Activated B cell treated with CpG ODN at 0.5 μM for 24 hours (primary cell): ENCODE measurements at regions not wholly inside any gene's neighbourhood (a gene's known extent, or its start where the extent isn't known, plus 50 kb on each side); places are given as distances from the start of the nearest gene placed in this dataset.
"Not testable (repeated sequence)": the region's sequence is repeated elsewhere in the genome, so short reads cannot be mapped to it uniquely, and the experiment has no call there.

Experiments
- ATAC-seq: fragments of 200-7000 bp; cut with Tn5 transposase; one replicate; pipeline ENCODE4 v1.10.0; 2021; ENCODE audit warnings: low read depth, mild to moderate bottlenecking, moderate library complexity
- CTCF ChIA-PET: fragments of 350-600 bp; sonication (Branson Sonifier 250); formaldehyde crosslinking; loops from one replicate; lab custom pipeline; 2021; ENCODE audit warnings: antibody characterized with exemption; lab: Charles Lee
- POLR2A ChIA-PET: fragments of 350-600 bp; sonication (Branson Sonifier 250); formaldehyde crosslinking; loops from one replicate; lab custom pipeline; 2021; ENCODE audit warnings: antibody characterized with exemption; lab: Charles Lee
- DNase-seq: peaks from one replicate; pipeline ENCODE4 v3.0.0; 2022
- H3K27ac Mint-ChIP-seq: one replicate; pipeline ENCODE4 v1.8.0; 2020; ENCODE audit warnings: mixed read lengths
- H3K27me3 Mint-ChIP-seq: one replicate; pipeline ENCODE4 v1.8.0; 2021; ENCODE audit warnings: mixed read lengths
- H3K36me3 Mint-ChIP-seq: one replicate; pipeline ENCODE4 v1.8.0; 2021; ENCODE audit warnings: low read depth, mixed read lengths
- H3K4me1 Mint-ChIP-seq: one replicate; pipeline ENCODE4 v1.8.0; 2021; ENCODE audit warnings: mixed read lengths
- H3K4me3 Mint-ChIP-seq: one replicate; pipeline ENCODE4 v1.8.0; 2020; ENCODE audit warnings: mild to moderate bottlenecking, mixed read lengths
- H3K9me3 Mint-ChIP-seq: one replicate; pipeline ENCODE4 v1.8.0; 2020; ENCODE audit warnings: mixed read lengths
- intact Hi-C: fragments of 100-400 bp; cut with micrococcal nuclease; formaldehyde crosslinking; loops from one replicate; pipeline ENCODE4 v1.15.1; 2024
- TF ChIP-seq, protein P1 (sequence below): fragments of 200-600 bp; IDR thresholded peaks from one replicate; pipeline ENCODE4 v1.8.0; 2022; ENCODE audit warnings: antibody characterized with exemption, mild to moderate bottlenecking

DNA sequence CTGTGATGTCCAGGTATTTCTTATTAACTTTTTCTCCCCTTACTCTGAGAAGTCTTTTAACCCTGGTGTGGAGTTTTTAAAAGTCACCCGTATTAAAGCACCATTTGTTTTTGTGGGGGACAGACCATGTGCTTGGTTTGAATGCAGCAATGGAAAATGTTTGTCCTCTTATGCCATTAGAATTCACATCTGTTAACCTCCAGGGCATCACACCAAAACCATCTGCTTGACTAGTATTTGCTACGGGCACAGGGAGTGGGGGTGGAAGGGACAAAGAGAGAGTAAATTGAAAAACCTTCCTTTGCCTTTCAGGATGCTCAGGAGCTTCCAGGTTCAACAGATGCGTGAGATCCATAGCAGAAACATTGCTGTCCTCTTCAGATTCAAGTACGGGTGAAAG, 61.4 kb upstream of the GOLGA8B start:
- ChIA-PET CTCF (no interaction called here), POLR2A (interaction anchor here (0.6 kb wide), 1 partner anchor 337 kb away, joined by 3 read pairs; no protein-coding TSS in a partner anchor)
- Mint-ChIP-seq H3K4me1 (no peaks in the 10 kb centered on the region), H3K36me3 (no peaks in the 10 kb centered on the region), H3K27ac (no peak overlapping the region), H3K9me3 (peaks cover 2% of the 10 kb centered on the region), H3K4me3 (no peak overlapping the region), H3K27me3 (peaks cover 11% of the 10 kb centered on the region)
- intact Hi-C loops = no loop called here
- TF ChIP-seq, protein P1, sequence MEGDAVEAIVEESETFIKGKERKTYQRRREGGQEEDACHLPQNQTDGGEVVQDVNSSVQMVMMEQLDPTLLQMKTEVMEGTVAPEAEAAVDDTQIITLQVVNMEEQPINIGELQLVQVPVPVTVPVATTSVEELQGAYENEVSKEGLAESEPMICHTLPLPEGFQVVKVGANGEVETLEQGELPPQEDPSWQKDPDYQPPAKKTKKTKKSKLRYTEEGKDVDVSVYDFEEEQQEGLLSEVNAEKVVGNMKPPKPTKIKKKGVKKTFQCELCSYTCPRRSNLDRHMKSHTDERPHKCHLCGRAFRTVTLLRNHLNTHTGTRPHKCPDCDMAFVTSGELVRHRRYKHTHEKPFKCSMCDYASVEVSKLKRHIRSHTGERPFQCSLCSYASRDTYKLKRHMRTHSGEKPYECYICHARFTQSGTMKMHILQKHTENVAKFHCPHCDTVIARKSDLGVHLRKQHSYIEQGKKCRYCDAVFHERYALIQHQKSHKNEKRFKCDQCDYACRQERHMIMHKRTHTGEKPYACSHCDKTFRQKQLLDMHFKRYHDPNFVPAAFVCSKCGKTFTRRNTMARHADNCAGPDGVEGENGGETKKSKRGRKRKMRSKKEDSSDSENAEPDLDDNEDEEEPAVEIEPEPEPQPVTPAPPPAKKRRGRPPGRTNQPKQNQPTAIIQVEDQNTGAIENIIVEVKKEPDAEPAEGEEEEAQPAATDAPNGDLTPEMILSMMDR = no peak
- ATAC-seq = no peak
- DNase-seq = no peak

DNA sequence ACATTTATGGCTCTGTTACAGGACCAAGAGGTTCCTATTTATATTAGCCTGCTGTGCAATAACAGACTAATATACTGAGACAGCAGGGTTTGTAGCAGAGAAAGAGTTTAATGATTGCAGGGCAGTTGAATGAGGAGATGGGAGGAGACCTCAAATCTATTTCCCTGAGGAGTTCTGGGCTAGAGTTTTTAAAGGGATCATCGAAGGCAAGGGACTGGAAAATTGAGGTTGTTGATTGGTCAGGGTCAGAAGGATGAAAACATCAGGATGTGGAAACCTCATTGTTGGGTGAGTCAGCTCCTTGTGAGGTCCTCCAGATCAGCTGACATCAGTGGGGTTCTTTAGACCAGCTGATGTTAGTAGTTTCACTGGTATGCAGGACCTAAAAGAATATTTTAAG, 60.6 kb upstream of the GOLGA8B start:
- no peak overlapping the region for H3K4me3 Mint-ChIP-seq
- intact Hi-C loops = no loop called here
- POLR2A ChIA-PET = no interaction called here
- H3K27me3 Mint-ChIP-seq = peaks cover 11% of the 10 kb centered on the region
- ATAC-seq = no peak
- H3K27ac Mint-ChIP-seq = no peak overlapping the region
- H3K4me1 Mint-ChIP-seq = no peaks in the 10 kb centered on the region
- peaks cover 2% of the 10 kb centered on the region for H3K9me3 Mint-ChIP-seq
- TF ChIP-seq, protein P1 = no peak
- H3K36me3 Mint-ChIP-seq = no peaks in the 10 kb centered on the region
- CTCF ChIA-PET = no interaction called here
- DNase-seq = no peak

DNA sequence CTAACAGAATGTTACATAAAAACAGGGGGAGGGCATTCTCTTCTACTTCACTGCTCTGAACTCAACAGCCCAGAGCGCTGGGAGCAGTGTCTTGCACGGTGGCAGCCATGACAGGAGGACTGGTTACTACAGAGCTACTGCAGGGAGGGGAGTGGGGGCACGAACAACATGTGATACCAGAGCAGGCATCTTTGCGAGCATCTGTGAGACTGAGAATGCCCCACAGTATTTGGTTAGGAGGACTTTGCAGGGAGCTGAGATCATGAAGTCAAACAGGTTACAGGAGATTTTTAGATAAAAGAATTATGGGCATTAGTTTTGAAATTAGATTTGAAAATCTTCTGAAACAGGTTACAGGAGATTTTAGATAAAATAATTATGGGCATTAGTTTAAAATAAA, 58.8 kb upstream of the GOLGA8B start:
- peaks cover 11% of the 10 kb centered on the region for H3K27me3 Mint-ChIP-seq
- TF ChIP-seq, protein P1 = no peak
- POLR2A ChIA-PET = no interaction called here
- intact Hi-C loops = no loop called here
- H3K4me1 Mint-ChIP-seq = no peaks in the 10 kb centered on the region
- DNase-seq (no peak), ATAC-seq (no peak)
- peaks cover 2% of the 10 kb centered on the region for H3K9me3 Mint-ChIP-seq
- H3K27ac Mint-ChIP-seq = no peak overlapping the region
- H3K4me3 Mint-ChIP-seq = no peak overlapping the region
- CTCF ChIA-PET = no interaction called here
- H3K36me3 Mint-ChIP-seq = no peaks in the 10 kb centered on the region

DNA sequence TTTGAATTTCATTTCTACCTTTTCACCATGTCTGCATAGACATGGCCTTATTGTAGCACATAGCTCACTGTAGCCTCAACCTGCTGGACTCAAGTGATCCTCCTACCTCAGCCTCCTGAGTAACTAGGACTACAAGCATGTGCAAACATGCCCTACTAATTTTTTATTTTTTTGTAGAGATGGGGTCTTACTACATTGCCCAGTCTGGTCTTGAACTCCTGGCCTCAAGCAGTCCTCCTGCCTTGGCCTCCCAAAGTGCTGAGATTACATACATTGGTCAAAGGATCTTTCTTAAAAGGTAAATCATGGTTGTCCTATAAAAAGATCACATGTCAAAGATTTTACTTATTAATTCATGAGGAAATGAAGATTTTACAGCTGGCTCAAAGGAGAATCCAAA, 57.2 kb upstream of the GOLGA8B start:
- no peaks in the 10 kb centered on the region for H3K4me1 Mint-ChIP-seq
- DNase-seq = no peak
- intact Hi-C loops = no loop called here
- no peaks in the 10 kb centered on the region for H3K36me3 Mint-ChIP-seq
- POLR2A ChIA-PET = no interaction called here
- H3K9me3 Mint-ChIP-seq = peaks cover 2% of the 10 kb centered on the region
- H3K27me3 Mint-ChIP-seq = peaks cover 4% of the 10 kb centered on the region
- no peak overlapping the region for H3K4me3 Mint-ChIP-seq
- TF ChIP-seq, protein P1 = no peak
- ATAC-seq = no peak
- CTCF ChIA-PET = no interaction called here
- no peak overlapping the region for H3K27ac Mint-ChIP-seq

DNA sequence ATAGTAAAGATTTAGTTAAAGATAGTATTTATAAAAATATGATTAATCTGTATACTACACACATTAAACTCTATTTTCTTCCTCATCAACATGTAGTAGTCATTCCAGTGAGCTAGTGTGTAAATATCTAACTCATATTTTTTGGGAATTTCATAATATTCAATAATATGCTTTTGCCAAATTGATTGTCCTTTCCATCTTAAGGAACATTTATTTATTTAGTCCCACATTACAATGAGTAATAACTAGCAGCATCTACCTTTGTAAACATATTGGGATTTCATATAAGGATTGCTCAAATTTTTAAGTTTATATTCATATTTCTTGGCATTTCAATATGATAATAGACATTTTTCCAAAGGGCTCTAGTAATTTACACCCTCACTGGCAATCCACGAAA, 53.9 kb upstream of the GOLGA8B start:
- CTCF ChIA-PET = no interaction called here
- Mint-ChIP-seq H3K9me3 (peaks cover 4% of the 10 kb centered on the region), H3K4me3 (no peak overlapping the region), H3K36me3 (no peaks in the 10 kb centered on the region), H3K27me3 (peaks cover 3% of the 10 kb centered on the region), H3K4me1 (no peaks in the 10 kb centered on the region), H3K27ac (no peak overlapping the region)
- POLR2A ChIA-PET = interaction anchor here (0.6 kb wide), 1 partner anchor 402 kb away, joined by 3 read pairs; no protein-coding TSS in a partner anchor
- TF ChIP-seq, protein P1 = no peak
- DNase-seq (no peak), ATAC-seq (no peak)
- intact Hi-C loops = no loop called here

DNA sequence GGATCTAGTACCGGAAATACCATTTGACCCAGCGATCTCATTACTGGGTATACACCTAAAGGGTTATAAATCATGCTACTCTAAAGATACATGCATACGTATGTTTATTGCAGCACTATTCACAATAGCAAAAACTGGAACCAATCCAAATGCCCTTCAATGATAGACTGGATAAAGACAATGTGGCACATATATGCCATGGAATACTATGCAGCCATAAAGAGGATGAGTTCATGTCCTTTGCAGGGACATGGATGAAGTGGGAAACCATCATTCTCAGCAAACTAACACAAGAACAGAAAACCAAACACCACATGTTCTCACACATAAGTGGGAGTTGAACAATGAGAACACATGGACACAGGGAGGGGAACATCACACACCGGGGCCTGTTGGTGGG, 50.2 kb upstream of the GOLGA8B start:
- CTCF ChIA-PET, H3K4me1 Mint-ChIP-seq, POLR2A ChIA-PET, H3K4me3 Mint-ChIP-seq, intact Hi-C loops, H3K36me3 Mint-ChIP-seq, ATAC-seq, H3K9me3 Mint-ChIP-seq, H3K27ac Mint-ChIP-seq, DNase-seq: not testable (repeated sequence)
- peaks cover 15% of the 10 kb centered on the region for H3K27me3 Mint-ChIP-seq
